GM06990 (cell line): ENCODE measurements at regions not wholly inside any gene's neighbourhood (a gene's known extent, or its start where the extent isn't known, plus 50 kb on each side); places are given as distances from the start of the nearest gene placed in this dataset.

Experiments used
- DNase-seq: peaks from one replicate; pipeline ENCODE4 v3.0.0-alpha.2; 2011; ENCODE audit not compliant: insufficient read length; ENCODE audit errors: extremely low read depth
- H3K27me3 ChIP-seq: replicated peaks from 2 replicates; pipeline ENCODE4 v1.6.0; 2011; ENCODE audit warnings: low read length; ENCODE audit not compliant: control insufficient read depth, insufficient read depth
- H3K36me3 ChIP-seq: 2 replicates; pipeline ENCODE4 v1.5.1; 2011; ENCODE audit warnings: low read length; ENCODE audit not compliant: control insufficient read depth, insufficient read depth
- H3K4me3 ChIP-seq: replicated peaks from 2 replicates; pipeline ENCODE4 v1.5.1; 2011; ENCODE audit warnings: low read depth, mild to moderate bottlenecking, control low read depth, low read length
- CTCF ChIP-seq: IDR thresholded peaks from 2 replicates; pipeline ENCODE4 v1.5.1; 2011; ENCODE audit warnings: low read length, control low read depth, mild to moderate bottlenecking, inconsistent platforms; ENCODE audit not compliant: insufficient read depth, poor library complexity, severe bottlenecking

- no peak for TF ChIP-seq CTCF
- no peak for DNase-seq
- no peaks in the 10 kb centered on the region for H3K36me3 ChIP-seq
- no peak overlapping the region for H3K4me3 ChIP-seq
- no peaks in the 10 kb centered on the region for H3K27me3 ChIP-seq
Observed at GRCh38 chr4:156053174-156053573, 99.5 kb upstream of the CTSO start.

- DNase-seq: no peak
- Histone ChIP-seq H3K36me3 (no peaks in the 10 kb centered on the region), H3K4me3 (no peak overlapping the region), H3K27me3 (no peaks in the 10 kb centered on the region)
- no peak for TF ChIP-seq CTCF
Observed at GRCh38 chr4:156052116-156052515, 98.5 kb upstream of the CTSO start.

GRCh38 chr4:156038772-156039171 is 85.1 kb upstream of the CTSO start:
- H3K36me3 ChIP-seq: no peaks in the 10 kb centered on the region
- no peak overlapping the region for H3K4me3 ChIP-seq
- no peaks in the 10 kb centered on the region for H3K27me3 ChIP-seq
- DNase-seq: no peak
- no peak for TF ChIP-seq CTCF

- no peak for DNase-seq
- H3K36me3 ChIP-seq: no peaks in the 10 kb centered on the region
- no peak overlapping the region for H3K4me3 ChIP-seq
- H3K27me3 ChIP-seq: no peaks in the 10 kb centered on the region
- no peak for TF ChIP-seq CTCF
Observed at GRCh38 chr4:156036496-156036895, 82.8 kb upstream of the CTSO start.

- H3K27me3 ChIP-seq: no peaks in the 10 kb centered on the region
- no peak for TF ChIP-seq CTCF
- H3K4me3 ChIP-seq: no peak overlapping the region
- DNase-seq: no peak
- H3K36me3 ChIP-seq: no peaks in the 10 kb centered on the region
Observed at GRCh38 chr4:156029691-156030090, 76.0 kb upstream of the CTSO start.

- TF ChIP-seq CTCF: no peak
- no peaks in the 10 kb centered on the region for H3K36me3 ChIP-seq
- DNase-seq: no peak
- H3K4me3 ChIP-seq: no peak overlapping the region
- H3K27me3 ChIP-seq: no peaks in the 10 kb centered on the region
Observed at GRCh38 chr4:156021298-156021697, 67.6 kb upstream of the CTSO start.
